GM21515 (cell line): ENCODE measurements at regions not wholly inside any gene's neighbourhood (a gene's known extent, or its start where the extent isn't known, plus 50 kb on each side); places are given as distances from the start of the nearest gene placed in this dataset.

Experiments
- ATAC-seq: cut with Tn5 transposase; IDR thresholded peaks from one replicate; pipeline ENCODE4 v1.9.1; 2021; ENCODE audit not compliant: unreplicated experiment

DNA sequence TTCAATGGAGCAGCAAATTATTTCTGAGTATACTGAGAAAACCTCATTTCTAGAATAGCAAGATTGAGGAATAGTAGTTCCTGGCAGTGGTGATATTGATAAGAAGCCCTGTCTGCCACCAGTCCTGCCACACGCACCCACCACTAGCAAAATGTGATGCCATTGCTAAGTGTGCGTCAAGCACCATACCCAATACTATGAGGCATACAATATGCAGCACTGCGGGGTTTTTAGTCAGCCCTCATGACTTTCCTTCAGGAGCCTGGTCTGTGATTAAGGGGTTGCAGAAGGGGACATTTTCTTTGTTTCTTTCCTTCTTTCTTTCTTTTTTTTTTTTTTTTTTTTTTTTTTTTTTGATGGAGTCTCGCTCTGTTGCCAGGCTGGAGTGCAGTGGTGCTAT is 128.7 kb upstream of the USP38 start:
- ATAC-seq, result no peak

- no peak for ATAC-seq
These were observed 113.4 kb upstream of the USP38 start for GRCh38 chr4:143071351-143071750.

- no peak for ATAC-seq
These were observed 108.0 kb upstream of the USP38 start for GRCh38 chr4:143076723-143077122.

DNA sequence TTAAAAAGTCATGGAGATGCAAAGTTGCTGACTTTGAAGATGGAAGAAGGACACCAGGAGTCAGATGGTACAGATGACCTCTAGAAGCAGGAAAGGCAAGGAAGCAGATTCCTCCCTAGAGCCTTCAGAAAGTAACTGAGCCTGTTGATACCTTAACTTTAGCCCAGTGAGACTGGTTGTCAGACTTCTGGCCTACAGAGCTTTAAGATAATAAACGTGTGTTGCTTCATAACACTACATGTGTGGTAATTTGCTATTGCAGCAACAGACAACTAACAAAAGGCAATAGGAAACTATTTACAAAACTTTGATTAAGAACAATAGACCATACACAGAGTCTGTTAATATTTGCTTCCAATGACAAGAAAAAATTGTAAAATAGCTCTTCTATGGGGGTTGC is 102.0 kb upstream of the USP38 start:
- ATAC-seq, result no peak

GRCh38 chr4:143083756-143084472 is 100.8 kb upstream of the USP38 start:
- no peak for ATAC-seq

GRCh38 chr4:143084566-143084965 is 100.2 kb upstream of the USP38 start:
- ATAC-seq, result no peak

- ATAC-seq, result no peak
These were observed 99.5 kb upstream of the USP38 start for GRCh38 chr4:143085224-143085623.

DNA sequence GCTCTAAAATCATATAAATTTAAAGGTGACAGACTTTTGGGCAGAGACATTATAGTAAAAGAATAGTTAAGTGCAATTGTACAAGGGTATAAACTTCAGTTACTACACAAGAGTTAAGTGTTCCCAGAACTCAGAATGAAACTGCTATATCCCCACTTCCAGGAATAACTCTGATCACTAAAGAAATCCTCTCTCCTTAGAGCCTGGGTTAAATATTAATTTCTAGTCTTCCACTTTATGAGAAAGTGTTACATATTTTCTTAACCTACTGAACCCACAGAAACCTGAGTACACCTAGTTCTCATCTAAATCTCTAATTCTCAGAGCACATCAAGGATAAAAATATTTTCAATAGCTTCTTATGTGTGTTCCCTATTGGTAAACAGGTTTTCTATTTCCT is 99.1 kb upstream of the USP38 start:
- no peak for ATAC-seq

GRCh38 chr4:143089291-143089690 is 95.4 kb upstream of the USP38 start:
- ATAC-seq, result no peak

GRCh38 chr4:143089847-143090246 is 94.9 kb upstream of the USP38 start:
- no peak for ATAC-seq

- no peak for ATAC-seq
These were observed 92.9 kb upstream of the USP38 start for GRCh38 chr4:143091862-143092261.

GRCh38 chr4:143095447-143095846 is 89.3 kb upstream of the USP38 start:
- ATAC-seq, result no peak

DNA sequence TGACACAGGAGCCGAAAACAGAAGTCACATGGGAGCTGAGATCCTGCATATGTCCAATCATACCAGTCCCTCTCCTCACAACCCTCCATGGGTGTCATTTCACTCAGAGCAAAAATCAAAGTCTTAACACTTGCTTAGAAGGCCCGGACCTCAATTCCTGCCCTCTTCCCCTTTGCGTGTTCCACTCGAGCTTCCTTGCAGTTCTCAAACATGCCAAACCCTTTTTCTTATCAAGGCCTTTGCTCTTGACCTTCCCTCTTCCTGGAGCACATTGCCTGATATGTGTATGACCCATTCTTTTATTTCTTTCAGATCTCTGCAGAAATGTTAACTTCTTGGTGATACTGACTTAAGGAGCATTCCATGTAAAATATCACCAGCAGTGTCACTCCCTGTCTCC is 87.0 kb upstream of the USP38 start:
- ATAC-seq, result no peak

DNA sequence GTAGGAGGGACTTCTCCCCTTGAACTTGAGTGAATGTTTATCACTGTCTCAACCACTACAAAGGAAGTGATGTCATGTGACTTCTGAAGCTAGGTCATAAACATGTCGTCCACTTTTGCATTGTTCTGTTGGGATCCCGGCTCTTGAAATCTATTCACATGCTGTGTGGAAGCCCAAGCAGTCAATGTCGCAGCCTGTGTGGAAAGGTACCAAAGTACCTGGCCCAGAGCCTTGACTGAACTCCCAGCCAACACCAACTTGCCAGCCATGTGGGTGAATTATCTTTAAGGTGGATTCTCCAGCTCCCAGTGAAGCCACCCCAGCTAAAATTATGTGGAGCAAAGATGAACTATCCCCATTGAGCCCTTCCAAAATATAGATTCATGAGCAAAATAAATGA is 85.0 kb upstream of the USP38 start:
- no peak for ATAC-seq

DNA sequence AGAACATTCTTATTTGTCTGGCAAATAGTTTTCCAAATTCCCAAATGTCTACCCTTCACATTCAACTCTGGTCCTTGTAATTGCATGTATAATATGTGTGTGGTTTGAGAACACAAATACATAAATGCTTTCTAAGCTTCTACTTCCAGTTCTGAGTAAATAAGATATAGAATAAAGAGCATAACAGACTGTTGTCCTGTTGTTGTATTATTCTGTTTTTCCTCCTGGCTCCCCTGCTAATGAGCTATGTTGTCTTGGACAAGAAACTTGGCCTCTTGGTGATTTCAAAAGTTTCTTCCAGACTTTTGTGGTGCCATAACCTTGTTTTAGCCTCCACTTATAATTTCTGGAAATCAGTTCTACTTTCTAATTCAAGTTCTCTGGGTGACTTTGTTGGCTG is 75.3 kb upstream of the USP38 start:
- ATAC-seq, result no peak

DNA sequence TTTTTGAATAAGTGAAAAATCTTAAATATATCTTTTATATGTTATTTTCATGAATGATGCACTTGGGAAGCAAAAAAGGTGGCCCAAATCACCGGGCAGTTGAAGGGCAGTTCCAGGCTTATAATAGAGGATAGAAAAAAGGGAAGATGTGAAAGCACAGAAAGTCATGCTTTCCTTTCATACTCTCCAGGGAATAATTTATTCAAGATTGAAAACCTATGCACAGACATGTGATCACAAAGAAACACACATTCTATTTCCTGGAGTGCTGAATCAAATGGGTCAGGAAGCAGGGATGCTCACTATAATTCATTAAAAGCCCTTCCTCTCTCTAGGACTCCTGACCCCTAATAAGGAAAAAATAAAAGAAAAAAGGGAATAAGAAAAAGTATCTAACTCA is 66.1 kb upstream of the USP38 start:
- ATAC-seq, result no peak

- no peak for ATAC-seq
These were observed 57.1 kb upstream of the USP38 start for GRCh38 chr4:143127621-143128020.

- ATAC-seq, result no peak
These were observed 50.7 kb upstream of the USP38 start for GRCh38 chr4:143133977-143134376.
